Motor neuron (in vitro differentiated cells): ENCODE measurements at regions not wholly inside any gene's neighbourhood (a gene's known extent, or its start where the extent isn't known, plus 50 kb on each side); places are given as distances from the start of the nearest gene placed in this dataset.
A peak's percentile ranks its signal among the peaks of the same experiment; 100 is the strongest.

Experiments used
- ATAC-seq, 8 experiments: fragments of 200-7000 bp; cut with Tn5 transposase; replicated peaks in 6 of 8; 2 replicates each; pipeline ENCODE4 v1.8.0; 2021; ENCODE audit warnings: mild to moderate bottlenecking in 8 of 8, moderate library complexity in 8 of 8
- H3K27ac ChIP-seq, 2 donors: fragments of 250-450 bp; sonication (Bioruptor Pico); 2 replicates each; pipeline ENCODE4 v1.9.0; 2021; ENCODE audit warnings: antibody characterized with exemption in 2 of 2, mild to moderate bottlenecking in 2 of 2, moderate library complexity in 1 of 2
- H3K4me1 ChIP-seq, 2 donors: fragments of 250-450 bp; sonication (Bioruptor Pico); replicated peaks in 1 of 2; 2 replicates each; pipeline ENCODE4 v1.6.1; 2021; ENCODE audit warnings: antibody characterized with exemption in 2 of 2, mild to moderate bottlenecking in 2 of 2, moderate library complexity in 1 of 2
- H3K4me3 ChIP-seq, 5 donors: fragments of 250-450 bp; sonication (Bioruptor Pico); 2 replicates each; pipeline ENCODE4 v1.9.0; 2021; ENCODE audit warnings: antibody characterized with exemption in 5 of 5, mild to moderate bottlenecking in 5 of 5, moderate library complexity in 4 of 5
- WGBS, 10 experiments: fragments of 450-650 bp; shearing (Covaris generic); methylation state at CpG; one replicate each; pipeline ENCODE4 v1.0.0; 2022; 5-methylcytosine and 5-hydroxymethylcytosine counted together
- in situ Hi-C, 9 experiments: fragments of 400-800 bp; cut with MboI; loops; one replicate each; pipeline ENCODE4 v1.15.0; 2021; ENCODE audit warnings: low sequenced_read_pairs in 9 of 9, low pct_unique_long_range_greater_than_20kb in 2 of 9; ENCODE audit not compliant: unreplicated experiment in 9 of 9

DNA sequence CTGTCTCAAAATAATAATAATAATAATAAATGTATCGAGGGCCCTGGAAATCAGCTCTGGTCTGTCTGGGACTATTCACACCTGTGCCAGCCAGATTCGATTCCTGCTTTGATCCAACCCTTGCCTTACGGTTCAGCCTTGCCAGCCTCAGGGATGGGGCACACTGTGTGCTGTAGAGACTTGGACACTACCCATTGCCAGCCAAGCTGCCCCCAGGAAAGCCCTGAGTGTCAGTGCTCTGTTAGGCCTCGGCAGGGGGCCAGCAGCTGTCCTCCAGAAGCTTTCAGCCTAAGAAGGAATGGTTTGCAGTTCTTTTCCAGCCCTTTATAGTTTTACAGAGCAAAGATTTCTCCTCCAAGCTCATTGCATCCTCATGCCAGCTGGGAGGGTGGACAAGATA lies 96.2 kb upstream of the RUNX3 start:
- Histone ChIP-seq H3K27ac (no peak overlapping the region), H3K4me3 (no peak overlapping the region), H3K4me1 (peaks cover 10 to 22% of the 10 kb centered on the region in 2 donors)
- ATAC-seq = no peak
- WGBS, 10 experiments = 52 to 100% (median 80%) methylated on average over 1 to 4 of the region's 4 CpGs; no CpG with 5 or more reads in 5 of the 10 experiments
- in situ Hi-C loops = no loop called here

DNA sequence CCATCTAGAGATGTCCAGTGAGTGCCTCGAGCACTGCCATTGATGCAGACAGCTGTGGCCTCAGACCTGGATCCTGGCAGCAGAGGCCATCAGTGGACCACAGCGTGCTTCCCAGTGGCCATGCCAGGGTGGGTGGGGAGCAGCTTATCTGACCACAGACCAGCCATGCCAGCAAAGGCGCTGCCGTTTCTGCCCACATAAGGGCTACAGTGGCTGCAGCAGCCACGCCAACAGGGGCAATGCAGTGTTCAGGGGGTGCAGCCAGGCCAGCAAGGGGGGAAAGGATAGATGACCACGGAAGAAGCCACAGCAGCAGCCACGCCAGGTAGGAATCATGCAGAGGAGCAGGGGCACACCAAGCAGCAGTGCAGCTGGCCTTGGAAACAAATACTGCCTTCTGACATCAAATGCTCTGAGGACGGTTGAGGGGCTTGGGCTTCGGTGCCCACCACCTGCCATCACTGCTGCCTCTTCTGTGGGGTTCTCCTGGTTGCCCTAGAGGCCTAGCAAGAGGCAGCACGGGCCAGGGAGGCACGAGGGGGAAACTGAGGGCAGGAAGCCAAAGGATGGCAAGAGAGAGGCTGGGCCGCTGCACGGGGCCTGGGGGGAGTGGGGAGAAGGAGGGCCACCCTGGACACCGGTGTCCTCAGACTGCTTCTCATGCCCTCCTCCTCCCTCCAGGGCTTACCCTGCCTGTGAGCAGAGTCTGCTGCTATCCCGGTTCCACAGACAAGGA lies 94.7 kb upstream of the RUNX3 start:
- ATAC-seq = no peak
- in situ Hi-C loops = no loop called here
- no peak overlapping the region for H3K27ac ChIP-seq
- no peak overlapping the region for H3K4me3 ChIP-seq
- H3K4me1 ChIP-seq = peaks cover 10 to 22% of the 10 kb centered on the region in 2 donors
- 20 to 93% (median 82%) methylated on average over 1 to 11 of the region's 15 CpGs; no CpG with 5 or more reads in 3 of the 10 experiments for WGBS, 10 experiments

DNA sequence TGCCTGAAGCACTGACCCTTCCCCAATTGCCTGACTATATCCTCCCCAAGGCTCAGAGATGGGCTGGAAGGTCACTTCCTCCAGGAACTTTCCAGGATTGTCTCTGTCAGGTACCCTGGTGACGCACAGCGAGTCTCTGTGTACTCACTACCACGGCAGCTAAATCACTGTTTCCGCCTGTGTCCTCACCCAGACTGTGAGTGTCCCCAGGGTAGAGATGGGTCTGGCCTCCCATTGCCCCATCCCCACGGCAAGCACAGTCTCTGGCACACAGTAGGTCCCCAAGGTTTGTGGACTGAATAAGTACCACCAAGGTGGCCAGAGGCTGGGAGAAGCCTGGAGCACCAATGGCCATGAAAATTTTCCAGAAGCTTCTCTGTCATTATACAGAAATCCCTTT lies 93.8 kb upstream of the RUNX3 start:
- 80 to 100% (median 92%) methylated on average over 1 to 3 of the region's 5 CpGs; no CpG with 5 or more reads in 6 of the 10 experiments for WGBS, 10 experiments
- Histone ChIP-seq H3K27ac (no peak overlapping the region), H3K4me3 (no peak overlapping the region), H3K4me1 (peaks cover 10 to 22% of the 10 kb centered on the region in 2 donors)
- ATAC-seq = no peak
- in situ Hi-C loops = no loop called here

DNA sequence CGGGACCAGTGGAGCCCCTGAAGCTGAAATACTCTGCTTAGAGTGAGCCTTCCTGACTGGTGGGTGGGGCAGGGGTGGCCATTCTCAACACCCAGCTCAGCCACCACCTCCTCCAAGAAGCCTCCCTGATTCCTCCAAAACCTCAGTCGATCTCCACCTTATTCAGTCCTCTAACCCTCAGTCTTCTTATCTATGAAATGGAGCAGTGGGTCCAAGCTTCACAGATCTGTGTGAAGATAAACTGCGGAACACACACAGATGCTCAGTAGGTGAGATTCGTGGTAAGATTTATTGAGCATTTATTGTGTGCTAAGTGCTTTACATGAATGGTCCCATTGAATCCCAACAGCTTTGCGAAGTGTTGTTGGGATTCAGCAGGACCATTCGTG lies 93.1 kb upstream of the RUNX3 start:
- Histone ChIP-seq H3K4me3 (no peak overlapping the region), H3K4me1 (peaks cover 10 to 22% of the 10 kb centered on the region in 2 donors), H3K27ac (peak overlapping the region in 1 of 2 donors; percentile 74)
- ATAC-seq = no peak
- WGBS, 10 experiments = 65 to 100% (median 89%) methylated on average over 1 to 6 of the region's 6 CpGs; no CpG with 5 or more reads in 1 of the 10 experiments
- in situ Hi-C loops = no loop called here

DNA sequence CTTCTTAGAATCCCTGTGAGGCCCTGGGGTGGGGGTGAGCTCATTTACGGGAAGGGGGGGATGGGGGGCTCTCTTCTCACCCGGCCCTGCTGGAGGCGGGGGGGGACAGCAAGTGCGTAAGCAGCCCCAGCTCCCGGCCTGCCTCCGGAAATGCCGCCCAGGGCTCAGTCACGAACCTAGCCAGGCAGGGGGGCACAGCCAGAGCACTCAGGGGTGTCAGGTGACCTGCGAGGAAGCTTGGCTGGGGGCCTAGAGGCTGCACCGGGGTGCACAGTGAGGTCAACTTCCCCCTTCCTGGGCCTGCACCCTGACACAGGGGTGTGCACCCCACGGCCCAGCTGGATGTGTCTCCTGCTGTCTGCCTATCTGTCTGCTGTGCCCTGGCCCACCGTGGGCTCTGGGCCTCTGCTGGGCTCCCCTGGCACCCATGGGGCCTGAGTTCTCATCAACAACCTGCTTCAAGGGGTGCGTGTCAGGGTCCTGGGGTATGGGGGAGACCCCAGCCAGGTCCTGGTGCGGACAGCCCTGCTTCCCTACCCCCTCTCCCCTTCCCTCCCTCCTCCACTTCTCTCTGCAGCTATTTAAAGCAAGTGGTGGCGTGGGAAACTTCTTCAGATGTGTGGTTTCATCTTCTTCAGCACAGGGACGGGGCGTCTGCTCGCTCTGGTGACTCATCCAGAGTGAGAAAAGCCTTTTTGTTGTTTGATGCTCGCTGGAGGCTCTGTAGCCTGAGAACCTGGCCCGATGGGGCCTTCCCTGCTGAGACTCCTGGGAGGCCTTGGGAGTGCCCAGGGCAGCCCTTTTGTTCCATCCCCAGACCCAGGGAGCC lies 92.5 kb upstream of the RUNX3 start:
- H3K27ac ChIP-seq = peak overlapping the region in 1 of 2 donors; percentile 74
- 0 to 58% (median 33%) methylated on average over 1 to 6 of the region's 20 CpGs; no CpG with 5 or more reads in 6 of the 10 experiments for WGBS, 10 experiments
- H3K4me1 ChIP-seq = peaks cover 10 to 25% of the 10 kb centered on the region in 2 donors
- no peak overlapping the region for H3K4me3 ChIP-seq
- peak; percentile 72 to 96 (median 84) for ATAC-seq
- in situ Hi-C loops = no loop called here

DNA sequence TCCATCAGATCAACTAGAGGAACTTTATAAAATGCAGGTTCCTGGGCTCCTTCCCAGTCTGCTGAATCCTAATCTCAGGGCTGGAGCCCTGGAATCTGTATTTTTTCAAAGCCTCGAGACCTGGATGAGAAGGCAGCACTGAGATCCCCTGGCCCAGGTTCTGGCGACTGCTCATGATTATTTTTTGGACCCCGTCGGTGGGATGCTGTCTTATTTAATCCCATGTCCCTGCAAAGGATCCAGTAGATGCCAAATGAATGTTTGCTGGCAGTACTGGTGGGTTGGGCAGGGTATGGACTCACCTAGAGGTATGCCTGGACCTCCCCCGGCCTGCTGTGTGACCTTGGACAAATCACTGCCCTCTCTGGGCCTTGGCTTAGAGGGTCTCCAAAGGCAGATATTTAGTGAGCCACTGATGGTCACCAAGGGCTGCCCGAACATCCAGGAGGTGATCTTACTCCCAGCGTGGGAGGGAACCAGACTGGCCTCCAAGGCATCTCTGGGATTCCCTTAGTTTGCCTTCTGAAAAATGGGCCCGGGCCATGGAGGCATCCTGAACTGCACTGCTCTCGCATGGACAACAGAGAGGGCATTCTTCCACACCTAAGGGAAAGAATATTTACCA lies 91.6 kb upstream of the RUNX3 start:
- no peak for ATAC-seq
- in situ Hi-C loops = no loop called here
- Histone ChIP-seq H3K27ac (no peak overlapping the region), H3K4me3 (no peak overlapping the region), H3K4me1 (peaks cover 5 to 27% of the 10 kb centered on the region in 2 donors)
- 80 to 100% (median 90%) methylated on average over 1 to 7 of the region's 9 CpGs; no CpG with 5 or more reads in 1 of the 10 experiments for WGBS, 10 experiments

DNA sequence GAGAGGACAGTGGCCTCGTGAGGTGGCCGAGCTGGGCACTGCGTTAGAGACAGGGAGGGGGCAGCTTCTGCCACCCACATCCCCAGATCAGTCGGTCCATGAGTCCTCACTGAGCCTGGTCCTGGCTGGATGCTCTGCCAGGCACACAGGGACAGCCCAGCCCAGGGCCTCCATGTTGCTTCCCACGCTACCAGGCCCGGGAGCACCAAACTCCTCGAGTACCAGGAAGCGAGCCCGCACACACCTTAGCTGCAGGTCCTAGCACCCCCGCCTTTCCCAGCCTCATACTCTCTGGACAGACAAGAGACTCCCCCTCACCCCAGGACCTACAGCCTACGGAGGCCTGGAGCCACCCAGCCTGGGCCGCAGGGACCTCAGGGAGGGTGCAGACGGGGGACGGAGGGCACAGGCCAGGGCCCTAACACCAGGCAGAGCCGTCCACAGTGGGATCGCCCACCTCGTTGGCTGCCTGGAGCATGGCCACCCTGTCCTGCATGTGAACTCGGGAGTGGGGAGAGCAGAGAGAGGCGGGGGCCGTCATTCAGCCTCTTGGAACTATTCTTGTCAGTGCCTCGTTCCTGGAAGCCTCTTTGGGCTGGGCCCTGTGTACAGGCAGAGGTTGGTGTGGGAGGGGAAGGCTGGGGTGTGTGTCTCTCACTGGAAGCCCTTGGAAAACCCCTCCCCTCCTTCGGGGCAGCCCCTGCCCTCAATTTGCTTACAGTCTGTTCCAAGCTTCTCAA lies 90.9 kb upstream of the RUNX3 start:
- peaks cover 3 to 23% of the 10 kb centered on the region in 2 donors for H3K4me1 ChIP-seq
- in situ Hi-C loops = no loop called here
- no peak overlapping the region for H3K4me3 ChIP-seq
- 60 to 100% (median 89%) methylated on average over 1 to 11 of the region's 22 CpGs; no CpG with 5 or more reads in 5 of the 10 experiments for WGBS, 10 experiments
- no peak overlapping the region for H3K27ac ChIP-seq
- ATAC-seq = no peak

DNA sequence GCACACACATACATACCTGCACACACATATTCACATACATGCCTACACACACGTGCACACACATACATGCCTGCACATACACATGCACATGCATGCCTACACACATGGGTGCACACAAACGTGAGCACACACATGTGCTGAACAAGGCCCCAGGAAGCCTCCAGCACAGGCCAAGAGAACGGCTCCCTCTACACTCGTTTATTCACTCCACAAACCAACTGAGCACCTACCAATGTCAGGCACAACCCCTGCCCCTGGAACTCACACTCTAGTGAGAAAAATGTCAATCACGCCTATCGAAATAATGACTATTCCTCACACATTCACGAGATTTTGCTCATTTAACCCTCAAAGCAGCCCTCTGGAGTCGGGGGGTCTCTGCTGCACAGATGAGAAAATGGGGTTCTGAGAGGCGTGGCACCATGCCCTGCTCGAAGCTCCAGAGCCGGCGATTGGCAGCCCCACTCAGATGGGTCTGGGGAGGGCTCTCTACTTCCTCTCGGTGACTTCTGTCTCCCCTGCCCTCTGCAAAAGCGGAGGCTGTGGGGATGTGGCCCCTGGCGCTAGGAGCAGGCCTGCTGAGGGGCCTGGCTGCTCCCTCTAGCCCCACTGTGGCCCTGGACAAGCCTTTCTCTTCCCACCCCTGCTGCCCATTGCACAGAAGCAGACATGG lies 90.2 kb upstream of the RUNX3 start:
- no peak overlapping the region for H3K4me3 ChIP-seq
- peaks cover 3 to 23% of the 10 kb centered on the region in 2 donors for H3K4me1 ChIP-seq
- in situ Hi-C loops = no loop called here
- ATAC-seq = no peak
- WGBS, 10 experiments = 78 to 88% (median 86%) methylated on average over 1 to 11 of the region's 15 CpGs; no CpG with 5 or more reads in 5 of the 10 experiments
- H3K27ac ChIP-seq = no peak overlapping the region

DNA sequence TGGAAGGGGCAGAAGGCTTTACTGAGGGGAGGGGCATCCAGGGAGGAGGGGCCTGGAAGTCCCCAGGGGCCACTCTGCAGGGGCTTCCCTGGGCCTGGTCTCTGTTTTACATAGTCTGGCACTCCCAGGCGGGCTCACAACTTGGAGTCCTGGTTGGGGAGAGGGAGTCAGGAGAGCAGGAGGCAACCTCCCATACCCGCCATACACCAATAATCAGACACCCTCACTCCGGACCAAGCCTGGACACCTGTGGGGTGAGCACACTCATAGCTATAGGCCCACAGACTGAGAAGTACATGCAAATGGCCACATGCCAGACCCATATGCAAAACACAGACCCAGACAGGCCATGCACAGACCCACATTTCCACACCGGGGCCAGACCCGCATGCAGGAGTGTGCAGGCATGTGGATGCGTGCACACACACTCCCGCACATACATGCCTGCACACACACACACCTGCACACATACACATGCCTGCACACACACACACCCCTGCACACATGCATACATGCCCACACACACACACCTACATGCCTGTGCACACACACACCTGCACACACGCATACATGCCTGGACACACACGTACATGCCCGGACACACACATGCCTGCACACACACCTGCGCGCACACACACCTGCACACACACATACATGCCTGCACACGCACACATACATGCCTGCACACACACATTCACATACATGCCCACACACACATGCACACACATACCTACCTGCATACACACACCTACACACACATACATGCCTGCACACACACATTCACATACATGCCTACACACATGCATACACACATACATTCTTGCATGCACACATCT lies 89.5 kb upstream of the RUNX3 start:
- in situ Hi-C loops = no loop called here
- Histone ChIP-seq H3K4me1 (peaks cover 3 to 23% of the 10 kb centered on the region in 2 donors), H3K27ac (no peak overlapping the region), H3K4me3 (no peak overlapping the region)
- WGBS, 10 experiments = 90 to 100% (median 92%) methylated on average over 2 to 10 of the region's 13 CpGs; no CpG with 5 or more reads in 4 of the 10 experiments
- ATAC-seq = no peak

DNA sequence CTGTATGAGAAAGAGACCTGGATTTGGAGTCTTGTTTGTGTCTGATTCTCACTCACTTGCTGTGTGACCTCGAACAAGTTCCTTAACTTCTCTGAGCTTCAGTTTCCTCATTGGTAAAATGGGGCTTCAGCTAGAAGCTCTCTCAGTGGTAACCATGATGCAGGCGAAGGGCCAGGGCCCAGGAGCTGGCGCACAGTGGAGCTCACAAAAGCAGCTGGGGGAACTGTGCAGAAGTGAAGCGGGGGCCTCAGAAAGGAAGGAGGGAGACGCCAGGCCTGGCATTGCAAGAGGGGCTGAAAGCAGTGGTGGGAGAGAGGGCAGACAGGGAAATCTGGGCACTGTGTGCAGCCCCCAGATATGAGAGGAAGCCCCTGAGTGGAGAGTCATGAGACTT lies 88.9 kb upstream of the RUNX3 start:
- Histone ChIP-seq H3K27ac (no peak overlapping the region), H3K4me3 (no peak overlapping the region), H3K4me1 (peaks cover 3 to 23% of the 10 kb centered on the region in 2 donors)
- WGBS, 10 experiments = 33 to 100% (median 84%) methylated on average over 1 to 5 of the region's 5 CpGs; no CpG with 5 or more reads in 5 of the 10 experiments
- in situ Hi-C loops = no loop called here
- ATAC-seq = no peak

DNA sequence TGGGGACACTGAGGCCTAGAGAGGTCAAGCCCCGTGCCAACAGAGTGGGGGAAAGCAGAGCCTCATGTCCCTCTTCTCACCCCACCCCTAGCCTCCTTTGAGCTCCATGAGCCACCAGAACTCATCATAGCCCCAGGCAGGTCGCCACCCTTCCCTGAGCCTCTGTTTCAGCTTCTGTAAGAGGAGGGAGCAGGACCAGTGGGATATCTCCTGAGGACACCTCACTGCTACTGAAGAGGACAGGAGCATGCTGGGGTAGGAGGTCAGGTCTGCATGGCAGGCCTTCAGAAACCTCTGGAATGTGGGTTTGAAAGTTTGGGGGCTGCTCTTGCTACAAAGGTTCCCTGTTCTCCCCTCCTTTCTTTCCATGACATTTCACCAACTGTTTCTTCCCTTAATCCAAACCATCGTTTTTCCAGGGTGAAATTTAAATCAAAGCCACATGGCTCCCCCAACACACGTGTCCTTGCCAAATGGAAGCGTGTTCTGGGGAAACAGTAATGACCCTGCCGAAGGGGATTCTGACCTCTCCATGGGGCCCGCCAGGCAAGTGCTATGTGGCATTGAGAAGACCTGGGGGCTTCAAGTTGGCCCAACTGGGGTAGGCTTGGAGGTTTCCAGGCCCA lies 88.1 kb upstream of the RUNX3 start:
- H3K4me3 ChIP-seq = no peak overlapping the region
- in situ Hi-C loops = no loop called here
- WGBS, 10 experiments = 0 to 93% (median 83%) methylated on average over 1 to 6 of the region's 7 CpGs; no CpG with 5 or more reads in 4 of the 10 experiments
- peak in 1 of 8 experiments; percentile 5 for ATAC-seq
- peaks cover 3 to 23% of the 10 kb centered on the region in 2 donors for H3K4me1 ChIP-seq
- H3K27ac ChIP-seq = no peak overlapping the region
